Activated naive CD4-positive, alpha-beta T cell (primary cell): ENCODE measurements at regions not wholly inside any gene's neighbourhood (a gene's known extent, or its start where the extent isn't known, plus 50 kb on each side); places are given as distances from the start of the nearest gene placed in this dataset.
"Not testable (repeated sequence)": the region's sequence is repeated elsewhere in the genome, so short reads cannot be mapped to it uniquely, and the experiment has no call there.

Source experiments
- DNase-seq, 4 experiments: peaks; one replicate each; lab custom pipeline; 2025; lab: John Stamatoyannopoulos, UW

DNA sequence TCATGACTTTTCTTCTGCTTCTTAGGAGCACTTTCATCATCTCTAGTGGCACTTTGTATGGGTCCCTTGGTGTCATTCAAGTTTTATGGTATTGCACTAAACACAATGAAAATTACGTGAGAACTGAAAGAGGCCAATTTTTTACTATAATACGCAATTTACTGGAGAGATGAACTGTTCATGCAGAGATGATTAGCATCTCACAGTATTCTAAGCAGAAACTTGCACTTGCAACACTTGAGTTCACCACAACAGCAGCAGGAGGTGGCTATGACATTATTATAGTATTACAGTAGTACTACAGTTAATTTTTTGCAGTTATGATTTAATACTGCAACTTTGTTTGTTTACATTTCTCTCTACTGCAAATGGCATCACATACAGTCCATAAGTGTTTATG is 793.1 kb upstream of the CRIM1 start:
- no peak for DNase-seq

DNA sequence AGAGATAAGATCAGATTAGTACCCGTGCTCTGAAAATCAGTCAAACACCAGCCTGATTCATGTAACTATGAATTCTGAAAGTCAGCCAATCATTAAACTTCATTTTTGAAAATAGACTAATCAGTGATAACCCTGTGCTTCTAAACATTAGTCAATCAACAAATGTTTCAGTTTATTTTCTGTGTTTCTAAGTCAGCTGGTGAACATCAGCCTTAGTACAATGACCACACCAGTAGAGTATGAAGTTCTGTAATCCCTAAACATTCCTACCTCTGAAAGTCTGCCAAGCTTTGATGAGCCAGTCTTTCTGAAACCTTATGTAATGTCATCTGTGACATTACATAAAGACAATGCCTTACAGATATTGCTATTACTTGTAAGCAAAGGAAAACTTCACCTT is 807.4 kb upstream of the CRIM1 start:
- DNase-seq = no peak

GRCh38 chr2:35545301-35545700 is 810.3 kb upstream of the CRIM1 start:
- no peak for DNase-seq

- no peak for DNase-seq
These were observed 816.8 kb upstream of the CRIM1 start for GRCh38 chr2:35538796-35539195.

DNA sequence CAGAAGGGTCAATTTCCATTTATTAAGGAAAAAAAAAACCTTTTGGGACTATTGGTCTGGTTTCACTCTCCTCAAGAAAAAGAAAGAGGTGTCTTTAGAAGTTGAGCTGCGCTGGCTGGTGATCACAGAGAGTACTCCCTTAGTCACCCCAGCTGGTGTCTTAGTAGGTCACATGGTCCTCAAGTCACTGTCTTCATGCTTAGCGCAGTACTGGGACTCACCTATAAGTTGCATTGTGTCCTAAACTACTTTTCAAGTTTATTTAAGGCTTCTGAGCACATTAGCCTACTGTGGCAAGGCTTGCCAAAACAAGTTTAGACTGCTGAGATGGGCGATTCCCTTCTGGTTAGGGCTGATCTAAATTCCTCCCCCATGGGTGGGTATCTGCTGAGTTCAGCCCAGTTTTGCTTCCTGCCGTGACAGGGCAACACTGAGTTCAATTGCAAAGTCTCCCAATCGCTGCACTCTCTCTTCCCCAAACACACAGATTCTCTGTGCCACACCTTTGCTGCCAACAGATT is 824.9 kb upstream of the CRIM1 start:
- DNase-seq = no peak

DNA sequence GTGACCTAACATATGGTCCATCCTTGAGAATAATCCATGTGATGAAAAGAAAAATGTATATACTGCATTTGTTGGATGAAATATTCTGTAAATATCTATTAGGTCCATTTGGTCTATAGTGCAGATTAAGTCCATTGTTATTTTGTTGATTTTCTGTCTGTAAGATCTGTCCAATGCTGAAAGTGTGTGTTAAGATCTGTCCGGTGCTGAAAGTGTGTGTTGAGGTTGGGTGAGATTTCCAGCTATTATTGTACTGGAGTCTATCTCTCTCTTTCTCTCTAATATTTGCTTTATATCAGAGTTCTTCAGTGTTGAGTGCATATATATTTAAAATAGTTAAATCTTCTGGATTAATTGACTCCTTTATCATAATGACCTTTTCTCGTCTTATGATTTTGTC is 828.8 kb upstream of the CRIM1 start:
- no peak for DNase-seq

GRCh38 chr2:35522450-35522849 is 833.1 kb upstream of the CRIM1 start:
- DNase-seq = no peak

DNA sequence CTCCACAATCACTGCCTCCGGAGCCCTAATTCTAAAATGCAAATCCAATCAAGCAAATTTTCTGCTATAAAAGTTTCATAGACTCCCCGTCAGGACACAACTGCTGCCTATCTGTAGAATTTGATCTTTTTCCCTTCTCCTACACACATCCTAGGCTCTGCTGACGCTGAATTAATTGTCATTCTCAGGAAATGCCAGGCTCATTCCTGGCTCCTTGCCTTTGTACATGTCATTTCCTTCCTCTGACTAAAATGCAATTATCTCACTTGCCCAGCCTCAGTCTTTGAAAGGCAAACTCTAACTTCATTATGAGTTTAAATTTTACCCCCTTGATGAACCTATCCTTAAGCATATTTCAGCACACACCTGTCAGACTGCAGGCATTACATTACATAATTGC is 844.9 kb upstream of the CRIM1 start:
- DNase-seq = no peak

GRCh38 chr2:35508601-35509000 is 847.0 kb upstream of the CRIM1 start:
- DNase-seq = no peak

GRCh38 chr2:35504419-35504818 is 851.2 kb upstream of the CRIM1 start:
- DNase-seq = no peak

- DNase-seq = no peak
These were observed 851.8 kb upstream of the CRIM1 start for GRCh38 chr2:35503738-35504199.

GRCh38 chr2:35503311-35503710 is 852.3 kb upstream of the CRIM1 start:
- DNase-seq = no peak

DNA sequence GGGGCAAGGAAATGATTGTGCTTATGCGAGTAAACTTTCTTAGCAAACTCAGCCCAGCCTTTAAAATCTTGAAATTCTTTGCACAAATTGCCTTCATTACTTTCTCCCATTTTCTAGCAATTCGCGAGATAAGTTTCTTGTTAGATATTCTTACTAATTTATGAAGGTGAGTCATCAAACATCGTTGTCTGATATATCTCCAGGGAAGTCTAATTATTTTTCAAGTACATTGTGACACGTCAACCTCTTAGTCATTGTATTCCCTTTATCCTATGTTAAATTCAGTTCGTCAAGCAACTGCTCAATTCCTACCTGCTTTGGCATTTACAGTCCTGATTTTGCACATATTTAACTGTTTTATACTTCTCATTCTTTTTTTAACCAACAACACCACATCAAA is 854.5 kb upstream of the CRIM1 start:
- no peak for DNase-seq

DNA sequence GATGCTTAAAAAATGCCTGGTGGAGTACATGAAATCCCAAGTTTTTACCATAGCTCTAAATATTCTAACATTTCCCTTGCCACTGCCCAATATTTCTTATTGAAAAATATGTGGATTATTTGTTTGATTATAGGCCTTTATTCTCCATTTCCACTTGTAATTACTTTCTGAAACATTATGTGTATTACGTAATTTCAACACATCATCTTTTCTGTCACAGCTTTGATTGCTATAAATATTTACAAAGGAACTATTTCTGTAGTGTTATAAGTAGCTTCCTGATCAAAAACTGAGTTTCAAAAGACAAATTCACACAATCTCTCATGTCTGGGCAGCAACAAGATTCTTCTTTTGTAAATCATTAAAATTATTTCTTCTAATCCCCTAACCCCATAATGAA is 859.6 kb upstream of the CRIM1 start:
- no peak for DNase-seq

DNA sequence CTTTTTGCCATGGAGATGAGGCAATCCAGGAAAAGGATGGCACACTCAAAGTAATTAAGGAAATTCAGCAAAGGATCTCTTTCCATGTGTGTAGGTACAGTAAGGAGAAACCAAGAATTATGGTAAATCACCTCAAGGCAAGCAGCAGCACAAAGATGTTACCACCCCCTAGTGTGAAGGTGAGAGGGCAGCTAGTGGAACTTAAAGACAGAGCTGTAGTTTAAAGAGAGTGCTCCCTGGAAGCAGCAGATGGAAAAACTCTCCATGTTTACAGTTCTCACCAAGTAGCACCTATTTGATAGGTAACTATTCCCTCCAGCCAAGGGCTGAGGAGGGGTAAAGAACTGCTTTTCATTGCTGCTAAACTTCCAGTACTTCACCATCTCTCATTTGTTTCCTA is 860.4 kb upstream of the CRIM1 start:
- no peak for DNase-seq

GRCh38 chr2:35478121-35478520 is 877.5 kb upstream of the CRIM1 start:
- not testable (repeated sequence) for DNase-seq

- DNase-seq = no peak
These were observed 887.3 kb upstream of the CRIM1 start for GRCh38 chr2:35468245-35468644.

DNA sequence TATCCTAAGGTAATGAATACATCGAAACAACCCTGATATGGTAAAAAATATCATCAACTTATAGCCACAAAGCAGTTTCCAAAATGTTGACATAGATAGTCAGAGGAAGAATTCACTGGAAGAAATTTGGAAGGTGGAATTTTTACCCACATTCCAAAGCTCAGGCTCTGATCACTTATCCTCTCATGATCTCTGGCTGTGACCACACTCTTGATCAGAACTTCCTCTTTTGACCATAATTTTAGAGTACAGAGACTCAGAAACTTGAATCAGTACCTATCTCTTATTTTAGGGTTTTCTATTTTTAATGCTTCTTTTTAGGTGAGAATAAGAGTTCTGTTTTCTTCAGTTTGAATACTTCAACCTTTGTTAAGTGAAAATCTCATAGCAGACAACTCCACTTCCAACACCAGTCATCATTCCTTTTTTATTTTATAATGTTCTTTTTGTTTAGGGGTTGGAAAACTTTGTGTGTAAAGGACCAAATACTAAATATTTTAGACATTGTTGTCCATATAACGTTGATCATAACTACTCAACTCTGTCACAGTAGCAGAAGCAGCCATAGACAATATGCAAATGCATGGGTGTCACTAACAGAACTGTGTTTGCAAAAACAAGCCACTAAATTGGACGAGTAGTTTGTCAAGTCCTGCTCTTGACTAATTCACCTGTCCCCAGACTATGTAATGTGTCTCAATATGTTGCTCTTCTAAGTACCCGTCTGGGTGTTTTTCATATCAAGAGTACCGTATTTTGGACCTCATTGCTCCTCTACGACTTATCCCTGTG is 891.6 kb upstream of the CRIM1 start:
- no peak for DNase-seq

GRCh38 chr2:35462226-35462998 is 893.2 kb upstream of the CRIM1 start:
- no peak for DNase-seq

DNA sequence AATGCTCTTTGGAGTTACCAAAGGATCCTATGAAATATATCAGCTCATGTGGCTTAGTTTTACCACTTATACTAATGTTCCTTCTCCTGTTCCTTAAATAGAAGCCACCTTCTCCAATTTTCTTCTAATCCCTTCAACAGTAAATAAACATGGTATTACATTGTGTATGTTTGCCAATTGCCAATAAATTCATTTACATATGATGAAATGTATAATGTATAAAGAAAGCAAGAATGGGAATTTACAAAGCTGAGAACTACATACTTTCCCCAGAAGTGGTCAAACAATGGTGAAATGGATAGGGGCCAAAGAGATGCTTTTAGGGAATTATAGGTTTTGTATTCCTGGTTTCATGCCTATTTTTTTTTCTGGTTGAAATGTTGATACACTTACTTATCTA is 894.2 kb upstream of the CRIM1 start:
- DNase-seq = no peak

GRCh38 chr2:35454966-35455638 is 900.5 kb upstream of the CRIM1 start:
- no peak for DNase-seq

GRCh38 chr2:35447821-35448220 is 907.8 kb upstream of the CRIM1 start:
- DNase-seq = no peak

DNA sequence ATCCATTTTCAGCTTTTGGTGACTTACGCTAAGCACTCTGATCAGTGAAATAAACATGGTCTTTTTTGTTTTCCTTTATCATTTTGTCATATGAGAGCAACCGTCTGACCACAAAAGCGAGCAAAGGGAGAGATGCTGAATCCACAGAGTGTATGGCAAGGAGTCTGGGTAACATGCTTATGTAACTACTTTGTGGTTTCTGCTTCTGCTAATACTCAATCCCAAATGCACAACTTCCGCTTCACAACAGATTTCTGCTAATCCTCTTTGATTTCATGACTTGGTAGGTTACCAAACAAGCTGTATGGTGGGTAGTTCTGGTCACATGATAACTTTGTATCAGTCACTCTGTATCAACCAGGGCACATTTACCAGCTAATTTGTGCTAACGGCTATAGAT is 908.4 kb upstream of the CRIM1 start:
- DNase-seq = no peak
